ENCODE measurements at regions not wholly inside any gene's neighbourhood (a gene's known extent, or its start where the extent isn't known, plus 50 kb on each side); places are given as distances from the start of the nearest gene placed in this dataset.

DNA sequence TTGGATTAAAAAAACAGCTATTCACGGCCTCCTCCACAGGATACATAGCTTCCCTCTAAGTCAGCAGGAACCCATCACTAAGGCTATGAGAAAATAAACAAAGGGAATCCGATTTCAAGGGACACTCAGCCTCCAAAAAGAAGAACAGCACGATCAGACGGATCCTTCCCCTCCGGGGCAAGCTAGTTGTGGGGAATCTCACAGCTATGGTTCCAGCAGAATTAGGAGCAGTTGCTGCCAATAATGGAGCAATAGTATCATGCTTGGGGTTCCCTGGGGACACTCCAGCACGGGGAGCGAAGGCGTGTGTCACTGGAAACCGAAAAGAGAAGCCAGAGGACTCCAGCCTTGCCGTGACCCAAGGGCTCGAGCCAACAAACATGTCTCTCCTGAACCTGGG is 163.1 kb downstream of the TTC32 start:
- Histone ChIP-seq H3K9me3 (ENCODE audit: control extremely low read depth in 1 of 5, control insufficient read depth in 4 of 5, insufficient read depth in 2 of 5, low read depth in 1 of 5, low read length in 4 of 5) (peaks cover 0 to 2% (median 0%) of the 10 kb centered on the region in 5 experiments), H3K4me1 (ENCODE audit: control extremely low read depth in 1 of 4, control insufficient read depth in 4 of 4, insufficient read depth in 4 of 4, low read length in 3 of 4) (no peaks in the 10 kb centered on the region), H3K36me3 (ENCODE audit: control insufficient read depth in 4 of 4, insufficient read depth in 4 of 4, low read length in 3 of 4) (no peaks in the 10 kb centered on the region), H3K27ac (ENCODE audit: insufficient read depth in 1 of 2, low read depth in 1 of 2, low read length in 2 of 2, poor library complexity in 1 of 2, severe bottlenecking in 2 of 2) (no peak overlapping the region), H3K4me3 (ENCODE audit: control insufficient read depth in 1 of 7, extremely low read depth in 1 of 7, insufficient read depth in 4 of 7, low read depth in 2 of 7, low read length in 6 of 7) (no peak overlapping the region), H3K27me3 (replicated peaks in 2 of 5; ENCODE audit: control insufficient read depth in 4 of 5, insufficient read depth in 5 of 5, low read length in 4 of 5) (no peaks in the 10 kb centered on the region)
- ChIA-PET CTCF (no interaction called here), POLR2A (no interaction called here)
- DNase-seq = no peak
- 80% methylated on average over 11 of the region's 11 CpGs for WGBS (ENCODE audit: insufficient coverage)

DNA sequence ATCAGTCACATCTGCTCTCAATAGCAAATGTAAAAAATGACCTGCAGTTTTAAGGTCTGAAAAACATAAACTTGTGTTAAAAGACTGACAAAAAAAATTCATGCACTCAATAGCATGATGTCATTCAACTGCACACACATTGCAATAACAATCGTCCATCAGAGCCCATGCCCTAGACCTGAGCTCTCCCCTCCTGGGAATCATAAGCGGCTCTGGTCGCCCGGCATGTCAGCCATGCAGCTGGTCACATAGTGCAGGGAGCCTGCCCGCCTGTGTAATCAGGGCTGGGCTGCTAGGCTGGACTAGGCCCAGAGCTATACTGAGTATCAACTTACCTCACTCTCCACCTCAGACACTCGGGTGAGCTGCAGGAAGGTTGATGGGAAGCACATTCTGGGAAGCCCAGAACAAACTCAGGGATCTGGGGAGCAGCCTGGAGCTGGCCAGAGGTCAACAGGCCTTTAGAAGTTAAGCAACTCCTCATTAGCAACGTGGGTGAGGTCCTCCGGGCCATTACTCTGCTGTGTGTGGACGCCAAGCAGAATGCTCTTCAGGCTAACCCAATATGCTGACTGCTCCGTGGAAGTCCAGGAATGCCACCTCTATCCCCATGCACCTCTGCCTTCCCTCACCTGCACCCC is 165.5 kb downstream of the TTC32 start:
- Histone ChIP-seq H3K9me3 (ENCODE audit: control extremely low read depth in 1 of 5, control insufficient read depth in 4 of 5, insufficient read depth in 2 of 5, low read depth in 1 of 5, low read length in 4 of 5) (peaks cover 0 to 2% (median 0%) of the 10 kb centered on the region in 5 experiments), H3K27me3 (replicated peaks in 2 of 5; ENCODE audit: control insufficient read depth in 4 of 5, insufficient read depth in 5 of 5, low read length in 4 of 5) (peaks cover 0 to 3% (median 0%) of the 10 kb centered on the region in 5 experiments), H3K36me3 (ENCODE audit: control insufficient read depth in 4 of 4, insufficient read depth in 4 of 4, low read length in 3 of 4) (no peaks in the 10 kb centered on the region), H3K4me1 (ENCODE audit: control extremely low read depth in 1 of 4, control insufficient read depth in 4 of 4, insufficient read depth in 4 of 4, low read length in 3 of 4) (no peaks in the 10 kb centered on the region), H3K4me3 (ENCODE audit: control insufficient read depth in 1 of 7, extremely low read depth in 1 of 7, insufficient read depth in 4 of 7, low read depth in 2 of 7, low read length in 6 of 7) (no peak overlapping the region), H3K27ac (ENCODE audit: insufficient read depth in 1 of 2, low read depth in 1 of 2, low read length in 2 of 2, poor library complexity in 1 of 2, severe bottlenecking in 2 of 2) (no peak overlapping the region)
- ChIA-PET POLR2A (no interaction called here), CTCF (no interaction called here)
- WGBS (ENCODE audit: insufficient coverage) = 97% methylated on average over 10 of the region's 10 CpGs
- no peak for DNase-seq

DNA sequence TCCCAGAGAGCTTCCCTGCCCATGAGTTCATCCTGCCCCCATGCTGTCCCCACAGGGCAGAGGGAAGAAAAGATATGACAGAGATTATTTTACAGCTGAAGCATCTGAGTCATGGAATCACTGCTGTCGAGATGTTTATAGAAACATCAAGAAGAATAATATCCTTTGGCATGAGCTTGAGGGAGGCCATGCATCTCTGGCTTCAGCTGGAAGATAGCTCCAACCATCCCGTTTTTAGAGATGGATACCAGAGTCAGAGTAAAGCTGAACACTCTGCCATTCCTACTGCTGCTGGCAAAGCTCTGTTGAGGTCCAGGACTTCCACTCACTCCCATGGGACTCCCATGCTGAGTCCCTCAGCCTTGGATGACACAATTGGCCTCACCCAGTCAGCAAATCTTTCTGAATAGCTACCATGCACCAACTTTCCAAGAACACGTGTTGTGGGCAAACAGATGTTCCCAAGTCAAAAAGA is 167.8 kb downstream of the TTC32 start:
- no peak for DNase-seq
- CTCF ChIA-PET = no interaction called here
- peaks cover 0 to 5% (median 0%) of the 10 kb centered on the region in 5 experiments for H3K27me3 ChIP-seq (replicated peaks in 2 of 5; ENCODE audit: control insufficient read depth in 4 of 5, insufficient read depth in 5 of 5, low read length in 4 of 5)
- no peak overlapping the region for H3K4me3 ChIP-seq (ENCODE audit: control insufficient read depth in 1 of 7, extremely low read depth in 1 of 7, insufficient read depth in 4 of 7, low read depth in 2 of 7, low read length in 6 of 7)
- 100% methylated on average over 2 of the region's 3 CpGs for WGBS (ENCODE audit: insufficient coverage)
- H3K4me1 ChIP-seq (ENCODE audit: control extremely low read depth in 1 of 4, control insufficient read depth in 4 of 4, insufficient read depth in 4 of 4, low read length in 3 of 4) = no peaks in the 10 kb centered on the region
- POLR2A ChIA-PET = no interaction called here
- no peaks in the 10 kb centered on the region for H3K9me3 ChIP-seq (ENCODE audit: control extremely low read depth in 1 of 5, control insufficient read depth in 4 of 5, insufficient read depth in 2 of 5, low read depth in 1 of 5, low read length in 4 of 5)
- no peaks in the 10 kb centered on the region for H3K36me3 ChIP-seq (ENCODE audit: control insufficient read depth in 4 of 4, insufficient read depth in 4 of 4, low read length in 3 of 4)
- H3K27ac ChIP-seq (ENCODE audit: insufficient read depth in 1 of 2, low read depth in 1 of 2, low read length in 2 of 2, poor library complexity in 1 of 2, severe bottlenecking in 2 of 2) = no peak overlapping the region

- ChIA-PET CTCF (no interaction called here), POLR2A (no interaction called here)
- H3K27me3 ChIP-seq (replicated peaks in 2 of 5; ENCODE audit: control insufficient read depth in 4 of 5, insufficient read depth in 5 of 5, low read length in 4 of 5) = peaks cover 0 to 7% (median 0%) of the 10 kb centered on the region in 5 experiments
- H3K9me3 ChIP-seq (ENCODE audit: control extremely low read depth in 1 of 5, control insufficient read depth in 4 of 5, insufficient read depth in 2 of 5, low read depth in 1 of 5, low read length in 4 of 5) = no peaks in the 10 kb centered on the region
- H3K4me3 ChIP-seq (ENCODE audit: control insufficient read depth in 1 of 7, extremely low read depth in 1 of 7, insufficient read depth in 4 of 7, low read depth in 2 of 7, low read length in 6 of 7) = no peak overlapping the region
- H3K27ac ChIP-seq (ENCODE audit: insufficient read depth in 1 of 2, low read depth in 1 of 2, low read length in 2 of 2, poor library complexity in 1 of 2, severe bottlenecking in 2 of 2) = no peak overlapping the region
- WGBS (ENCODE audit: insufficient coverage) = 100% methylated on average over 3 of the region's 4 CpGs
- DNase-seq = no peak
- H3K4me1 ChIP-seq (ENCODE audit: control extremely low read depth in 1 of 4, control insufficient read depth in 4 of 4, insufficient read depth in 4 of 4, low read length in 3 of 4) = no peaks in the 10 kb centered on the region
- H3K36me3 ChIP-seq (ENCODE audit: control insufficient read depth in 4 of 4, insufficient read depth in 4 of 4, low read length in 3 of 4) = no peaks in the 10 kb centered on the region
These were observed 168.4 kb downstream of the TTC32 start for GRCh38 chr2:19733390-19733789.

- WGBS (ENCODE audit: insufficient coverage) = 100% methylated on average over 2 of the region's 2 CpGs
- Histone ChIP-seq H3K27me3 (replicated peaks in 2 of 5; ENCODE audit: control insufficient read depth in 4 of 5, insufficient read depth in 5 of 5, low read length in 4 of 5) (peaks cover 0 to 9% (median 0%) of the 10 kb centered on the region in 5 experiments), H3K4me3 (ENCODE audit: control insufficient read depth in 1 of 7, extremely low read depth in 1 of 7, insufficient read depth in 4 of 7, low read depth in 2 of 7, low read length in 6 of 7) (no peak overlapping the region), H3K36me3 (ENCODE audit: control insufficient read depth in 4 of 4, insufficient read depth in 4 of 4, low read length in 3 of 4) (no peaks in the 10 kb centered on the region), H3K27ac (ENCODE audit: insufficient read depth in 1 of 2, low read depth in 1 of 2, low read length in 2 of 2, poor library complexity in 1 of 2, severe bottlenecking in 2 of 2) (no peak overlapping the region), H3K9me3 (ENCODE audit: control extremely low read depth in 1 of 5, control insufficient read depth in 4 of 5, insufficient read depth in 2 of 5, low read depth in 1 of 5, low read length in 4 of 5) (no peaks in the 10 kb centered on the region), H3K4me1 (ENCODE audit: control extremely low read depth in 1 of 4, control insufficient read depth in 4 of 4, insufficient read depth in 4 of 4, low read length in 3 of 4) (no peaks in the 10 kb centered on the region)
- POLR2A ChIA-PET = no interaction called here
- no peak for DNase-seq
- CTCF ChIA-PET = no interaction called here
These were observed 169.5 kb downstream of the TTC32 start for GRCh38 chr2:19732255-19732654.

DNA sequence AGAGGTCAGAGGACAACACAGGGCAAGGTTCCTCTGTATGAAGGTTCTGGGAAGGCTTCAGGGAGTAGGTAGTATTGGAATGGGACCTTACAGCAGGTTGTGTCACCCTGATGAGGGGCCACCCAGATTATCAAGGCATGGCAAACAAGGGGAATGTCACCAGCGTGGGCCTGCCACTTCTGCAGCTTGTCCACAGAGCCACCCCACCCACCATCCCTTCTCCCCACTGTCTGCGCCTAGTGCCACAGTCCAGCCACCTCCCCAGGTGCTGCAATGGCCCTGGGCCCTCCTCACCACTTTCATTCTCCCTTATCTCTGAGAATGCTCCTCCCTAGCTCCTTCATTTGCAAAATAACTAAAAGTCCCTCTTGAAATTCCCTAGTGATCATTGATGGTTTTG is 170.3 kb downstream of the TTC32 start:
- CTCF ChIA-PET = no interaction called here
- Histone ChIP-seq H3K4me1 (ENCODE audit: control extremely low read depth in 1 of 4, control insufficient read depth in 4 of 4, insufficient read depth in 4 of 4, low read length in 3 of 4) (no peaks in the 10 kb centered on the region), H3K27me3 (replicated peaks in 2 of 5; ENCODE audit: control insufficient read depth in 4 of 5, insufficient read depth in 5 of 5, low read length in 4 of 5) (peaks cover 0 to 9% (median 0%) of the 10 kb centered on the region in 5 experiments), H3K36me3 (ENCODE audit: control insufficient read depth in 4 of 4, insufficient read depth in 4 of 4, low read length in 3 of 4) (no peaks in the 10 kb centered on the region), H3K27ac (ENCODE audit: insufficient read depth in 1 of 2, low read depth in 1 of 2, low read length in 2 of 2, poor library complexity in 1 of 2, severe bottlenecking in 2 of 2) (no peak overlapping the region), H3K9me3 (ENCODE audit: control extremely low read depth in 1 of 5, control insufficient read depth in 4 of 5, insufficient read depth in 2 of 5, low read depth in 1 of 5, low read length in 4 of 5) (no peaks in the 10 kb centered on the region), H3K4me3 (ENCODE audit: control insufficient read depth in 1 of 7, extremely low read depth in 1 of 7, insufficient read depth in 4 of 7, low read depth in 2 of 7, low read length in 6 of 7) (no peak overlapping the region)
- no peak for DNase-seq
- no CpG with 5 or more reads among the region's 2 CpGs for WGBS (ENCODE audit: insufficient coverage)
- POLR2A ChIA-PET = no interaction called here

- Histone ChIP-seq H3K27me3 (replicated peaks in 2 of 5; ENCODE audit: control insufficient read depth in 4 of 5, insufficient read depth in 5 of 5, low read length in 4 of 5) (peaks cover 0 to 9% (median 0%) of the 10 kb centered on the region in 5 experiments), H3K4me1 (ENCODE audit: control extremely low read depth in 1 of 4, control insufficient read depth in 4 of 4, insufficient read depth in 4 of 4, low read length in 3 of 4) (no peaks in the 10 kb centered on the region), H3K27ac (ENCODE audit: insufficient read depth in 1 of 2, low read depth in 1 of 2, low read length in 2 of 2, poor library complexity in 1 of 2, severe bottlenecking in 2 of 2) (no peak overlapping the region), H3K9me3 (ENCODE audit: control extremely low read depth in 1 of 5, control insufficient read depth in 4 of 5, insufficient read depth in 2 of 5, low read depth in 1 of 5, low read length in 4 of 5) (no peaks in the 10 kb centered on the region), H3K36me3 (ENCODE audit: control insufficient read depth in 4 of 4, insufficient read depth in 4 of 4, low read length in 3 of 4) (no peaks in the 10 kb centered on the region), H3K4me3 (ENCODE audit: control insufficient read depth in 1 of 7, extremely low read depth in 1 of 7, insufficient read depth in 4 of 7, low read depth in 2 of 7, low read length in 6 of 7) (no peak overlapping the region)
- 90% methylated on average over 2 of the region's 3 CpGs for WGBS (ENCODE audit: insufficient coverage)
- ChIA-PET CTCF (no interaction called here), POLR2A (no interaction called here)
- DNase-seq = no peak
These were observed 170.7 kb downstream of the TTC32 start for GRCh38 chr2:19731037-19731436.
